GM10248 (cell line): ENCODE measurements at regions not wholly inside any gene's neighbourhood (a gene's known extent, or its start where the extent isn't known, plus 50 kb on each side); places are given as distances from the start of the nearest gene placed in this dataset.

Experiments
- CTCF ChIA-PET: fragments of 300-600 bp; sonication (Branson Sonifier 250); formaldehyde crosslinking; extraction: SDS; loops from one replicate; lab custom pipeline; 2021; ENCODE audit warnings: antibody characterized with exemption; lab: Yijun Ruan, JAX
- POLR2A ChIA-PET: fragments of 350-650 bp; sonication (Branson Sonifier 250); formaldehyde crosslinking; extraction: SDS; loops from one replicate; lab custom pipeline; 2020; ENCODE audit warnings: antibody characterized with exemption; lab: Yijun Ruan, JAX
- DNase-seq: peaks from one replicate; pipeline ENCODE4 v3.0.0; 2012; ENCODE audit errors: extremely low spot score
- TF ChIP-seq, protein P1 (sequence below): IDR thresholded peaks from 2 replicates; pipeline ENCODE4 v1.5.1; 2012; ENCODE audit warnings: mild to moderate bottlenecking, low read depth; ENCODE audit errors: extremely low read depth, missing control alignments, control extremely low read depth

DNA sequence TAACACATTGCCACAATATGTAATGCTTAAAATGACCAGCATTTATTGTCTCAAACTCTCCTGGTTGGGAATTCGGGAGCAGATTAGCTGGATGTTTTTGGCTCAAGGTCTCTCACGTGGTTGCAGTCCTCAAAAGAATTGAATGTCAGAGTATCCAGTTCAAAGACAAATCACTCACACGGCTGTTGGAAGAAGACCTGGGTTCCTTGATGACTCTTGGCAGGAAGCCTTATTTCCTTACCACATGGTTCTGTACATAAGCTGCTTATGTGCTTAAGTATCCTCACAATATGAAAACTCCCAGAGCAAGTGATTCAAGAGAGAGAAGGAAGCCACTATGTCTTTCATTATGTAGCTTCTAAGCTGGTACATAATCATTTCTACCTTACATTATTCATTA is 230.3 kb upstream of the PTPRD start:
- ChIA-PET POLR2A (no interaction called here), CTCF (interaction anchor here (1.0 kb wide), 1 partner anchor 12 kb away, joined by 3 read pairs; no protein-coding TSS in a partner anchor)
- TF ChIP-seq, protein P1, sequence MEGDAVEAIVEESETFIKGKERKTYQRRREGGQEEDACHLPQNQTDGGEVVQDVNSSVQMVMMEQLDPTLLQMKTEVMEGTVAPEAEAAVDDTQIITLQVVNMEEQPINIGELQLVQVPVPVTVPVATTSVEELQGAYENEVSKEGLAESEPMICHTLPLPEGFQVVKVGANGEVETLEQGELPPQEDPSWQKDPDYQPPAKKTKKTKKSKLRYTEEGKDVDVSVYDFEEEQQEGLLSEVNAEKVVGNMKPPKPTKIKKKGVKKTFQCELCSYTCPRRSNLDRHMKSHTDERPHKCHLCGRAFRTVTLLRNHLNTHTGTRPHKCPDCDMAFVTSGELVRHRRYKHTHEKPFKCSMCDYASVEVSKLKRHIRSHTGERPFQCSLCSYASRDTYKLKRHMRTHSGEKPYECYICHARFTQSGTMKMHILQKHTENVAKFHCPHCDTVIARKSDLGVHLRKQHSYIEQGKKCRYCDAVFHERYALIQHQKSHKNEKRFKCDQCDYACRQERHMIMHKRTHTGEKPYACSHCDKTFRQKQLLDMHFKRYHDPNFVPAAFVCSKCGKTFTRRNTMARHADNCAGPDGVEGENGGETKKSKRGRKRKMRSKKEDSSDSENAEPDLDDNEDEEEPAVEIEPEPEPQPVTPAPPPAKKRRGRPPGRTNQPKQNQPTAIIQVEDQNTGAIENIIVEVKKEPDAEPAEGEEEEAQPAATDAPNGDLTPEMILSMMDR = no peak
- DNase-seq = no peak

DNA sequence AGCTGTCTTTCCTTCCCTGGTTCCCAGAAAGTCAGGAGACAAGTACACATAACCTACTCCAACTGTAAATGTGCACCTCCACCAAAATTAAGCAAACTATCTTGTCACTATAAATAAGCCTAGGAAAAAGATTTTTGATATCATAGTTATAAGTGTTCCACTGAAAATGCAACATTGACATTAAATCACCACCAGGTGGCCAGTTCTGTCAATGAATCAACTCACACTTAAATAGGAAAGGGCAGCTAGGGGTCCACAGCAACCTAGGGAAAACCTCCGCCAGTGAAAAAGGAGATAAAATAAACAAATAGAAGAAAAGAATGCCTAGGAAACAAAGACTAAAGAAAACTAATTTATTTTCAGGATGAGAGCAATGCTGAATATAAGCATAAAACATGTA is 243.0 kb upstream of the PTPRD start:
- ChIA-PET POLR2A (no interaction called here), CTCF (interaction anchor here (1.1 to 1.4 kb wide), 2 partner anchors 13 to 1784 kb away, joined by 3 read pairs; no protein-coding TSS in a partner anchor)
- DNase-seq = no peak
- TF ChIP-seq, protein P1 = no peak

DNA sequence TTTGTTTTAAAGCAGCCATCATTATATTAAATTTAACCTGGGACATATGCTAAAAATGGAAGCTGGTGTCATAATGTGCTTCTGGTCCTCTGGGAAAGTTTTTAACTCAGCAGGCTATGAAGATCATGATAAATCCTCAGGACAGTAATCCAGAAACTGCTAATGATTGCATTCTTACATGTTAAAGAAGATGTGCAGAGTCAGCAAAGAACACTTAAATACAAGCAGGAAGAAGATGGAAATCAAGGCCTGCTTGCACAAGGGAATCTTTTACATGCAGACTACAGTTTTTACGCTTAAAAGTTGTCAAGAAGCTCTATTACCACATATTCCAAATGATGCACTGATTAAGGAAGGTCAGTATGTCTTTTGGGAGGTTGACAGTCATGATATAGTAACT is 246.0 kb upstream of the PTPRD start:
- no peak for DNase-seq
- ChIA-PET CTCF (no interaction called here), POLR2A (no interaction called here)
- TF ChIP-seq, protein P1 = no peak

DNA sequence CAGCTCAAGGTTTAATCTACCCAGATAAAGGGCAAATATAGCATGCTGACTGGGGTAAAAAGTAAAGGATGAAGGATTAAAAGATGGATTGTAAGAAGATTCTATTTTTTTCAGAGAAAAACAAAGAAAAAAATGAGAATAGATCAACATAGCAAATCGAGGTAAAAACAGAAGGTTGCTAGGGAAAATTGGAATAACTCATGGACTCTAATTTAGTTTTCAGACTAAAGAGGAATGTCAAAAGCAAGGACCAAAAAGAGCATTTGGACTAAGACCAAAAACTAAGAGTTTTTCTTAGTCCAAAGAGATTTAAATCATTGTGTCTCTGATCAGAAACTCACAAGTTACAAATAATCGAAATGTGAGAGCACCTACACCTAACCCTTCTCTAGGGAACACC is 250.7 kb upstream of the PTPRD start:
- ChIA-PET POLR2A (no interaction called here), CTCF (no interaction called here)
- TF ChIP-seq, protein P1 = no peak
- DNase-seq = no peak

DNA sequence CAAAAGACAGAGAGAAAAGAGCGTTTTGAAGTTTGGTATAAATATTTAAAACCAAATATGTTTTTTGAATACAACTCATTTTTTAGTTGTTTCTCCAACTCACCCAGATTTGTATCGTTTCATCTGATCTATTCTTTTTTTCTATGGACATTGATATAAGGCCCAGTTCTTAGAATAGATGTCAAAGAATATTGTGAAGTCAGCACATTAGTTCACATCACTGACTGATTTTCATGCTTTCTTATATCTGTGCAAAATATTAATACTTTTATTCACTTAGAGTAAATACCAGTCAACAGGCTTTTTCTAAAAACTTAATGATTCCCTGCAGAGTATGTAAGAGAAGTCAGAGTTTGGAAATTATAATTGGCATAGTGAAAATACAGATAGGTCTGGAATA is 254.4 kb upstream of the PTPRD start:
- CTCF ChIA-PET = no interaction called here
- POLR2A ChIA-PET = no interaction called here
- DNase-seq = no peak
- TF ChIP-seq, protein P1 = no peak

DNA sequence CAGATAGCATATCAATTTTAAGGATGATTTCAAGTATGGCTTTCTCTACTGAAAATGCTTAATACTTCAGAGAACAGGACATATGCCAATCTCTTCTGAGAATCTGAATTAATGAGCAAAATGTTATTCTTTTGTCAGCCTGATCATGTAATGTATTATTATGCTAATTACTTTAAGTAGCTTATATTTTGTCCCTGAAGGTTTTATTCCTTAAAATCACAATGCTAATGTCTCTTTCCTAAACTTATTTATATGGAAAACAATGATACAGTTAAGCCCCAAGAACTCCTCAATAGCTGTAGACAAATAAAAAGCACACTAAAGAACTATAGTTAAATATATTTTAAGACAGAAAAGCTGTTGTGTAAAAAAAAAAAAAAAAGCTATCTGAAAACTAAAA is 256.9 kb upstream of the PTPRD start:
- ChIA-PET CTCF (no interaction called here), POLR2A (no interaction called here)
- TF ChIP-seq, protein P1 = no peak
- no peak for DNase-seq

DNA sequence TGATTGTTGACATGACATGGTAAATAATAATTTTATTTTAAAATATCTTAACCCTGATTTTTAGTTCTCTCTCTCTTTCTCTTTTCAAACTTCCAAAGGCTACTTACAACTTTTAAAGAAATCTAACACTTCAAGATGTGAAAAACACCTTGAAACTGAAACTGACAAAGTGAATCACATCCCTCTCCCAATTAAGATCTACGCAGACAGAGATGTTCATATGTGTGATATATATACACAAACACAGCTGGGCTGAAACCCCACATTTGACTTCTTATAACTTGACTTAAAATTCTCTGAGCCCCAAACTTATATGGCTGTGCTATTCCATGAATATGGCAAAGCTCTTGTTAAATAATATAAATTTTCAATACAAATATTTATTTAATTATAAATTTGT is 261.2 kb upstream of the PTPRD start:
- TF ChIP-seq, protein P1 = no peak
- ChIA-PET CTCF (no interaction called here), POLR2A (no interaction called here)
- no peak for DNase-seq
